Liver (tissue), 8 donors: ENCODE measurements at regions not wholly inside any gene's neighbourhood (a gene's known extent, or its start where the extent isn't known, plus 50 kb on each side); places are given as distances from the start of the nearest gene placed in this dataset.

Experiments
- DNase-seq: peaks from one replicate; pipeline ENCODE4 v3.0.0-alpha.2; 2017; ENCODE audit warnings: low spot score
- H3K27ac ChIP-seq, 2 donors: one replicate each; pipeline ENCODE4 v1.7.0; 2013; ENCODE audit warnings: inconsistent platforms in 2 of 2, low read length in 2 of 2, control low read depth in 1 of 2, low read depth in 1 of 2, mild to moderate bottlenecking in 1 of 2
- H3K27me3 ChIP-seq, 4 donors: one replicate each; pipeline versions ENCODE4 v1.6.1 to v1.7.0; 2013; ENCODE audit warnings: low read length in 3 of 4, inconsistent platforms in 1 of 4, mild to moderate bottlenecking in 1 of 4, moderate library complexity in 1 of 4; ENCODE audit not compliant: control insufficient read depth in 4 of 4, insufficient read depth in 4 of 4
- H3K36me3 ChIP-seq, 4 donors: one replicate each; pipeline versions ENCODE4 v1.6.1 to v1.7.0; 2013; ENCODE audit warnings: low read length in 3 of 4, mild to moderate bottlenecking in 3 of 4, low read depth in 1 of 4, moderate library complexity in 1 of 4; ENCODE audit not compliant: control insufficient read depth in 4 of 4, insufficient read depth in 3 of 4
- H3K4me1 ChIP-seq, 4 donors: one replicate each; pipeline versions ENCODE4 v1.6.1 to v1.7.0; 2013; ENCODE audit warnings: low read length in 3 of 4, mild to moderate bottlenecking in 3 of 4, moderate library complexity in 1 of 4; ENCODE audit not compliant: control insufficient read depth in 4 of 4, insufficient read depth in 4 of 4
- H3K4me3 ChIP-seq, 3 donors: one replicate each; pipeline versions ENCODE4 v1.6.1 to v1.7.0; 2013; ENCODE audit warnings: low read length in 3 of 3, control low read depth in 1 of 3, low read depth in 1 of 3, mild to moderate bottlenecking in 1 of 3
- H3K9ac ChIP-seq, 2 donors: one replicate each; pipeline ENCODE4 v1.7.0; 2013; ENCODE audit warnings: low read length in 2 of 2, mild to moderate bottlenecking in 2 of 2, moderate library complexity in 2 of 2, control low read depth in 1 of 2, low read depth in 1 of 2
- H3K9me3 ChIP-seq, 4 donors: one replicate each; pipeline versions ENCODE4 v1.6.1 to v1.7.0; 2013; ENCODE audit warnings: low read length in 3 of 4; ENCODE audit not compliant: control insufficient read depth in 4 of 4
- ATF3 ChIP-seq: IDR thresholded peaks from 2 replicates; pipeline ENCODE4 v1.6.1; 2016; ENCODE audit warnings: antibody characterized with exemption
- CTCF ChIP-seq: fragments of 150-350 bp; IDR thresholded peaks from 2 replicates; pipeline ENCODE4 v1.5.1; 2017; ENCODE audit warnings: improper control_type of control experiment, low read depth, low read length; ENCODE audit not compliant: missing input control
- EGR1 ChIP-seq, 2 donors: IDR thresholded peaks; 2 replicates each; pipeline ENCODE4 v1.6.1; 2016 to 2018; ENCODE audit warnings: antibody characterized with exemption in 2 of 2, low read depth in 2 of 2
- FOXA1 ChIP-seq: IDR thresholded peaks from 2 replicates; pipeline ENCODE4 v1.6.1; 2016; ENCODE audit warnings: antibody characterized with exemption
- FOXA2 ChIP-seq: IDR thresholded peaks from 2 replicates; pipeline ENCODE4 v1.6.1; 2016; ENCODE audit warnings: antibody characterized with exemption
- GABPA ChIP-seq, 2 donors: IDR thresholded peaks in 1 of 2; conservative IDR thresholded peaks in 1 of 2; 2 replicates each; pipeline ENCODE4 v1.6.1; 2016; ENCODE audit warnings: antibody characterized with exemption in 2 of 2, mild to moderate bottlenecking in 1 of 2, moderate library complexity in 1 of 2
- HNF4A ChIP-seq, 2 donors: conservative IDR thresholded peaks; 2 replicates each; pipeline ENCODE4 v1.6.1; 2016; ENCODE audit warnings: antibody characterized with exemption in 2 of 2, mild to moderate bottlenecking in 2 of 2
- HNF4G ChIP-seq: IDR thresholded peaks from 2 replicates; pipeline ENCODE4 v1.6.1; 2016; ENCODE audit warnings: antibody characterized with exemption
- JUND ChIP-seq, 2 donors: IDR thresholded peaks; 2 replicates each; pipeline ENCODE4 v1.6.1; 2016; ENCODE audit warnings: antibody characterized with exemption in 2 of 2
- MAX ChIP-seq: IDR thresholded peaks from 2 replicates; pipeline ENCODE4 v1.6.1; 2016; ENCODE audit warnings: antibody characterized with exemption
- NR2F2 ChIP-seq: IDR thresholded peaks from 2 replicates; pipeline ENCODE4 v1.6.1; 2016; ENCODE audit warnings: antibody characterized with exemption
- RAD21 ChIP-seq, 2 donors: IDR thresholded peaks; 2 replicates each; pipeline ENCODE4 v1.6.1; 2016; ENCODE audit warnings: antibody characterized with exemption in 2 of 2, mild to moderate bottlenecking in 2 of 2
- REST ChIP-seq: IDR thresholded peaks from 2 replicates; pipeline ENCODE4 v1.6.1; 2016; ENCODE audit warnings: antibody characterized with exemption, mild to moderate bottlenecking
- RXRA ChIP-seq, 2 donors: IDR thresholded peaks; 2 replicates each; pipeline ENCODE4 v1.6.1; 2017 to 2018; ENCODE audit warnings: antibody characterized with exemption in 2 of 2, mild to moderate bottlenecking in 1 of 2
- SP1 ChIP-seq: IDR thresholded peaks from 2 replicates; pipeline ENCODE4 v1.6.1; 2018; ENCODE audit warnings: antibody characterized with exemption, mild to moderate bottlenecking
- TAF1 ChIP-seq: conservative IDR thresholded peaks from 2 replicates; pipeline ENCODE4 v1.6.1; 2016; ENCODE audit warnings: antibody characterized with exemption, mild to moderate bottlenecking
- YY1 ChIP-seq: IDR thresholded peaks from 2 replicates; pipeline ENCODE4 v1.6.1; 2016; ENCODE audit warnings: antibody characterized with exemption, mild to moderate bottlenecking
- ZBTB33 ChIP-seq: IDR thresholded peaks from 2 replicates; pipeline ENCODE4 v1.6.1; 2016; ENCODE audit warnings: antibody characterized with exemption
- WGBS: extraction: QIAGEN DNeasy Blood & Tissue Kit; methylation state at CpG from one replicate; pipeline ENCODE4 v1.1.7; 2013; 5-methylcytosine and 5-hydroxymethylcytosine counted together
- donor health status: healthy.
- donor health status: healthy.
- donor health status: healthy.
- donor health status: healthy.
- donor health status: healthy.

GRCh38 chr11:104784684-104785460 lies 113.4 kb downstream of the CASP12 start:
- H3K4me3 ChIP-seq = no peak overlapping the region
- no peaks in the 10 kb centered on the region for H3K36me3 ChIP-seq
- no peak overlapping the region for H3K9ac ChIP-seq
- TF ChIP-seq HNF4A (conservative IDR thresholded peaks at IDR 0.05) = no peak
- TF ChIP-seq FOXA2 = no peak
- no peak for TF ChIP-seq NR2F2
- TF ChIP-seq EGR1 (IDR thresholded peaks at IDR 0.05; ENCODE audit: low read depth in 2 of 2) = no peak
- TF ChIP-seq YY1 = no peak
- no peak for TF ChIP-seq MAX
- no peak for TF ChIP-seq RXRA (IDR thresholded peaks at IDR 0.05)
- no peak for TF ChIP-seq JUND (IDR thresholded peaks at IDR 0.05)
- TF ChIP-seq REST = no peak
- no peak for TF ChIP-seq HNF4G
- TF ChIP-seq ZBTB33 = no peak
- no peak for TF ChIP-seq SP1
- TF ChIP-seq GABPA (IDR thresholded peaks at IDR 0.05 in 1 of 2, conservative IDR thresholded peaks at IDR 0.05 in 1 of 2) = no peak
- TF ChIP-seq ATF3 = no peak
- no peak for TF ChIP-seq FOXA1
- no peak for TF ChIP-seq TAF1
- TF ChIP-seq CTCF = no peak
- no peak for TF ChIP-seq RAD21 (IDR thresholded peaks at IDR 0.05)
- no peaks in the 10 kb centered on the region for H3K9me3 ChIP-seq
- no peaks in the 10 kb centered on the region for H3K27me3 ChIP-seq
- DNase-seq = no peak
- no peaks in the 10 kb centered on the region for H3K4me1 ChIP-seq
- no peak overlapping the region for H3K27ac ChIP-seq
- 63% methylated on average over 4 of the region's 4 CpGs for WGBS
